Left ventricle myocardium inferior (tissue), 1 donor: ENCODE measurements at regions not wholly inside any gene's neighbourhood (a gene's known extent, or its start where the extent isn't known, plus 50 kb on each side); places are given as distances from the start of the nearest gene placed in this dataset.

Experiments used
- DNase-seq: peaks from one replicate; pipeline ENCODE4 v3.0.0-alpha.2; 2020
- H3K27ac ChIP-seq: fragments of 200-600 bp; replicated peaks from 2 replicates; pipeline ENCODE4 v1.8.0; 2021
- H3K27me3 ChIP-seq: fragments of 200-600 bp; 2 replicates; pipeline ENCODE4 v1.8.0; 2021; ENCODE audit warnings: low read depth
- H3K36me3 ChIP-seq: fragments of 200-600 bp; 2 replicates; pipeline ENCODE4 v1.8.0; 2021
- H3K4me1 ChIP-seq: fragments of 200-600 bp; 2 replicates; pipeline ENCODE4 v1.8.0; 2021
- H3K4me3 ChIP-seq: fragments of 200-600 bp; 2 replicates; pipeline ENCODE4 v1.8.0; 2021; ENCODE audit warnings: mild to moderate bottlenecking, moderate library complexity
- H3K9me3 ChIP-seq: fragments of 200-600 bp; replicated peaks from 2 replicates; pipeline ENCODE4 v1.8.0; 2021
- CTCF ChIP-seq: fragments of 200-600 bp; IDR thresholded peaks from 2 replicates; pipeline ENCODE4 v1.8.0; 2021; ENCODE audit warnings: antibody characterized with exemption, mild to moderate bottlenecking, borderline replicate concordance
- intact Hi-C: fragments of 100-400 bp; cut with micrococcal nuclease; formaldehyde crosslinking; loops from one replicate; pipeline ENCODE4 v1.11.0; 2022
- donor health status: DM: no; HTN: yes; CAD: no; lungs with severe emphysema.

- no peaks in the 10 kb centered on the region for H3K36me3 ChIP-seq
- H3K4me3 ChIP-seq = no peak overlapping the region
- H3K9me3 ChIP-seq = peaks cover 13% of the 10 kb centered on the region
- intact Hi-C loops = no loop called here
- no peak overlapping the region for H3K27ac ChIP-seq
- H3K27me3 ChIP-seq = no peaks in the 10 kb centered on the region
- no peak for TF ChIP-seq CTCF
- DNase-seq = no peak
- H3K4me1 ChIP-seq = peaks cover 18% of the 10 kb centered on the region
These were observed 87.3 kb upstream of the SNRK start for GRCh38 chr3:43198791-43199644.

GRCh38 chr3:43198301-43198700 lies 88.0 kb upstream of the SNRK start:
- Histone ChIP-seq H3K4me1 (peaks cover 21% of the 10 kb centered on the region), H3K27me3 (no peaks in the 10 kb centered on the region), H3K27ac (no peak overlapping the region), H3K36me3 (no peaks in the 10 kb centered on the region), H3K9me3 (peaks cover 13% of the 10 kb centered on the region), H3K4me3 (no peak overlapping the region)
- DNase-seq = no peak
- no peak for TF ChIP-seq CTCF
- intact Hi-C loops = no loop called here

DNA sequence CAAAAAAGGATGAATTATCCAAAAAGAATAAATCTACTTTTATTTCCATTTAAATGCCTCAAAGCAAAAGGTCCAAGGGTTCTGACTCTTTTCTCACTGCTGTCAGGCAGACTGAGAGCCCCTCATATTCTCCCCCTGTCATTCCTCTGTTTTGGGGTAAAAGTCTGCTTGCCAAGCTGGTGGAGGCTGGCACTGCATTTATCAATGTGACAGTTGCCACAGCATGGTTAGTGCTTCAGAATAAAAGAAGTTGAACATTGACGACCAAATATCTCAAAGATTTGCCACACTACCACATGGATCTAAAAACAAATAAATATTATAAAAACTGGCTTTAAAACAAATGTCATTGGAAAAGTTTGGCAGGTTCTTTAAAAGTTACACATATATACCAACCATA lies 89.2 kb upstream of the SNRK start:
- H3K4me3 ChIP-seq = no peak overlapping the region
- TF ChIP-seq CTCF = no peak
- peaks cover 15% of the 10 kb centered on the region for H3K4me1 ChIP-seq
- H3K27me3 ChIP-seq = no peaks in the 10 kb centered on the region
- no peak overlapping the region for H3K27ac ChIP-seq
- intact Hi-C loops = no loop called here
- DNase-seq = no peak
- H3K36me3 ChIP-seq = no peaks in the 10 kb centered on the region
- H3K9me3 ChIP-seq = peaks cover 13% of the 10 kb centered on the region

DNA sequence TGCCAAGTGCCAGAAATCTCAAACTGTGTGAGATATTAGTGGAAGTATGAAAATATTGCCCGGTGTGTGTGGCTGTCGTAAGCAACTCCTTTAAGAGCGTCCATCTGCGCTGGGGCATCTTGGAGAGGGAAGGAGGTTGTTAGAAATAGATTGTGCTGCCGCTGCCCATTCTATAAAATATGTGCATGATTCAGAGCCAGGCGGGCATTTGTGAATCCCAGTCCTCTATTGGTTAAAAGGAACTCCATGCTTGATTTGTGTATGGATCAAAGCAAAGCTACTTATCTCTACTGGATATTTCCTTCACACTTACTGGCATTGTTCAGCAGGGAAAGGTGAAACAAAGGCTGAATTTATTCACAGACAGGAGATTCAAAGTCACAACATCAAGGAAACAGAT lies 89.6 kb upstream of the SNRK start:
- Histone ChIP-seq H3K27me3 (no peaks in the 10 kb centered on the region), H3K4me1 (peaks cover 15% of the 10 kb centered on the region), H3K9me3 (peaks cover 13% of the 10 kb centered on the region), H3K36me3 (no peaks in the 10 kb centered on the region), H3K4me3 (no peak overlapping the region), H3K27ac (no peak overlapping the region)
- intact Hi-C loops = no loop called here
- DNase-seq = no peak
- no peak for TF ChIP-seq CTCF

DNA sequence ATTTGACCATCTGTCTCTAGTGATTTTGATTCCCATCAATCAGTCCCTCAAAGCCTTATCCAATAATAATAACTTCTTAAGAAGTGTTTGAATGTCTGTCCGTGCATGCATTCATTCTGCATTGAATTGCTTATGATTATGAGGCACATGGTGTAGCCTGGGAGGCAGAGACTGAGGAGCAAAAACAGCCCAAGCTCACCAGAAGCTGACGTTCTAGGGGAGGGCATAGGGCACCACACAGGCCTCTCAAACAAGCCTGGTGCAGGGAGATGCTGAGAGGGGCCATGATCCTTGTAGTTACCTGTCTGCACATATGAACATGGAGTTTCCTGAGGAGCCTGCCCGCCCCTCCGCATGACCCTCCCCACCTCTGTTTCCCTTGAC lies 89.2 kb upstream of the POMGNT2 start:
- H3K4me1 ChIP-seq = peaks cover 15% of the 10 kb centered on the region
- DNase-seq = no peak
- no peaks in the 10 kb centered on the region for H3K27me3 ChIP-seq
- H3K4me3 ChIP-seq = no peak overlapping the region
- H3K36me3 ChIP-seq = no peaks in the 10 kb centered on the region
- H3K9me3 ChIP-seq = peaks cover 13% of the 10 kb centered on the region
- H3K27ac ChIP-seq = peak overlapping the region; percentile 58
- intact Hi-C loops = no loop called here
- TF ChIP-seq CTCF = no peak
